Lung (tissue), 11 donors: ENCODE measurements at regions not wholly inside any gene's neighbourhood (a gene's known extent, or its start where the extent isn't known, plus 50 kb on each side); places are given as distances from the start of the nearest gene placed in this dataset.
A peak's percentile ranks its signal among the peaks of the same experiment; 100 is the strongest.

Experiments
- ATAC-seq: fragments of 200-7000 bp; cut with Tn5 transposase; one replicate; pipeline ENCODE4 v1.9.1; 2020; ENCODE audit warnings: moderate number of reproducible peaks; ENCODE audit not compliant: insufficient read depth, low FRiP score
- DNase-seq, 3 donors: peaks; one replicate each; pipeline ENCODE4 v3.0.0-alpha.2; 2013 to 2017
- H3K27ac ChIP-seq, 2 donors: one replicate each; pipeline ENCODE4 v1.5.1; 2013; ENCODE audit warnings: mild to moderate bottlenecking in 2 of 2, moderate library complexity in 2 of 2, control low read depth in 1 of 2, inconsistent platforms in 1 of 2, low read depth in 1 of 2, low read length in 1 of 2
- H3K27me3 ChIP-seq, 3 donors: one replicate each; pipeline ENCODE4 v1.5.1; 2013; ENCODE audit warnings: low read length in 2 of 3; ENCODE audit not compliant: control insufficient read depth in 3 of 3, insufficient read depth in 3 of 3
- H3K36me3 ChIP-seq, 4 donors: one replicate each; pipeline ENCODE4 v1.5.1; 2013; ENCODE audit warnings: low read length in 4 of 4, mild to moderate bottlenecking in 1 of 4, moderate library complexity in 1 of 4; ENCODE audit not compliant: control insufficient read depth in 4 of 4, insufficient read depth in 4 of 4
- H3K4me1 ChIP-seq, 5 donors: one replicate each; pipeline ENCODE4 v1.5.1; 2013; ENCODE audit warnings: low read length in 5 of 5, mild to moderate bottlenecking in 2 of 5, moderate library complexity in 1 of 5; ENCODE audit not compliant: control insufficient read depth in 5 of 5, insufficient read depth in 5 of 5
- H3K4me3 ChIP-seq: one replicate; pipeline ENCODE4 v1.5.1; 2013; ENCODE audit warnings: mild to moderate bottlenecking, control low read depth, moderate library complexity
- H3K9ac ChIP-seq, 2 donors: one replicate each; pipeline ENCODE4 v1.5.1; 2013; ENCODE audit warnings: low read length in 2 of 2, control low read depth in 1 of 2; ENCODE audit not compliant: insufficient read depth in 1 of 2
- H3K9me3 ChIP-seq, 4 donors: one replicate each; pipeline ENCODE4 v1.5.1; 2013; ENCODE audit warnings: low read length in 3 of 4, mild to moderate bottlenecking in 1 of 4, moderate library complexity in 1 of 4; ENCODE audit not compliant: control insufficient read depth in 4 of 4, insufficient read depth in 3 of 4
- WGBS, 2 donors: extraction: QIAGEN DNeasy Blood & Tissue Kit; methylation state at CpG; one replicate each; pipeline ENCODE4 v1.1.7; 2013; 5-methylcytosine and 5-hydroxymethylcytosine counted together
- TF ChIP-seq, protein P1 (sequence below): IDR thresholded peaks from 2 replicates; pipeline ENCODE4 v1.5.1; 2012; ENCODE audit warnings: mild to moderate bottlenecking; ENCODE audit errors: control extremely low read depth, extremely low read depth
- donor health status: control.
- donor health status: control.
- donor health status: Bipolar disorder and iron deficiency.
- donor health status: healthy.
- donor health status: DM: yes; HTN: yes; CAD: no.

DNA sequence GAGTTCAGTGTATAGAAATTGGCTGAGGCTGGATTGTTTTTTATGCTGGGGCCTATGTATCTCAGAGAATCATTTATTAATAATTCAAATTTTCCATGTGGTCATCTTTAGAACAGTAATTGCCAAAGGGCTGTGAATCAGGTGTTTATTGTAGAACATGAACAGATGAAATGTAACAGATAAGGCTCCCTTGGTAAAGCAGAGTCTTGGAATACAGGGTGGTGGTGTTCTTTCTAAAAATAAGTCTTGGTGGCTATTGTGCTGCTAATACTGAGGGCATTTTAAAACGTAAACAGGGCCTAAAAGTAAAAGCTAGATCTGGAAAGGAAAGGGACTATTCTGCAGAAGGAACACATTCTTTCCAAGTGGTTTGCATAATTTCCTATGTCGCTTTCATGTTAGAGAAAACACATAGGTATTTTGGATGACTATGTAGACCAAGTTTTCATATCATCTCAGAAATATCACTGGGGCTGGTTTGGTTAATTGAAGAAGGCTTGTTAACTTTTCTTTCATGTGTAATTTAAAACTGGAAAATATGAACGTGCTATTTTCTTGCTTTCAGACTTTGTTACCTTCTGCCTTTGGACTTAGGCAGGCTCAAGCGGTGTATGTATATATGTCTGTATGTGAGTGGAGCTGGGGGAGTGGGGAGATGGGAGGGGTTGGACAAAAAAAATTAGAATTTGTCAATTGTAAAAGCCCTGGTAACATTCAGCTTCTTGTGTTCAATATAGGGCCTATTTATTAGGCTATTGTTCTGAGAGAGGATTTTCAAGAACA lies 119.9 kb upstream of the ANKRD55 start:
- no peak overlapping the region for H3K9ac ChIP-seq
- DNase-seq (no peak), ATAC-seq (no peak)
- H3K9me3 ChIP-seq = no peaks in the 10 kb centered on the region
- no peaks in the 10 kb centered on the region for H3K36me3 ChIP-seq
- 70 to 76% methylated on average over 4 of the region's 4 CpGs for WGBS, 2 donors
- TF ChIP-seq, protein P1, sequence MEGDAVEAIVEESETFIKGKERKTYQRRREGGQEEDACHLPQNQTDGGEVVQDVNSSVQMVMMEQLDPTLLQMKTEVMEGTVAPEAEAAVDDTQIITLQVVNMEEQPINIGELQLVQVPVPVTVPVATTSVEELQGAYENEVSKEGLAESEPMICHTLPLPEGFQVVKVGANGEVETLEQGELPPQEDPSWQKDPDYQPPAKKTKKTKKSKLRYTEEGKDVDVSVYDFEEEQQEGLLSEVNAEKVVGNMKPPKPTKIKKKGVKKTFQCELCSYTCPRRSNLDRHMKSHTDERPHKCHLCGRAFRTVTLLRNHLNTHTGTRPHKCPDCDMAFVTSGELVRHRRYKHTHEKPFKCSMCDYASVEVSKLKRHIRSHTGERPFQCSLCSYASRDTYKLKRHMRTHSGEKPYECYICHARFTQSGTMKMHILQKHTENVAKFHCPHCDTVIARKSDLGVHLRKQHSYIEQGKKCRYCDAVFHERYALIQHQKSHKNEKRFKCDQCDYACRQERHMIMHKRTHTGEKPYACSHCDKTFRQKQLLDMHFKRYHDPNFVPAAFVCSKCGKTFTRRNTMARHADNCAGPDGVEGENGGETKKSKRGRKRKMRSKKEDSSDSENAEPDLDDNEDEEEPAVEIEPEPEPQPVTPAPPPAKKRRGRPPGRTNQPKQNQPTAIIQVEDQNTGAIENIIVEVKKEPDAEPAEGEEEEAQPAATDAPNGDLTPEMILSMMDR = no peak
- H3K4me3 ChIP-seq = no peak overlapping the region
- no peaks in the 10 kb centered on the region for H3K27me3 ChIP-seq
- H3K4me1 ChIP-seq = peaks cover 0 to 19% (median 8%) of the 10 kb centered on the region in 5 donors
- peak overlapping the region in 1 of 2 donors; percentile 57 for H3K27ac ChIP-seq

DNA sequence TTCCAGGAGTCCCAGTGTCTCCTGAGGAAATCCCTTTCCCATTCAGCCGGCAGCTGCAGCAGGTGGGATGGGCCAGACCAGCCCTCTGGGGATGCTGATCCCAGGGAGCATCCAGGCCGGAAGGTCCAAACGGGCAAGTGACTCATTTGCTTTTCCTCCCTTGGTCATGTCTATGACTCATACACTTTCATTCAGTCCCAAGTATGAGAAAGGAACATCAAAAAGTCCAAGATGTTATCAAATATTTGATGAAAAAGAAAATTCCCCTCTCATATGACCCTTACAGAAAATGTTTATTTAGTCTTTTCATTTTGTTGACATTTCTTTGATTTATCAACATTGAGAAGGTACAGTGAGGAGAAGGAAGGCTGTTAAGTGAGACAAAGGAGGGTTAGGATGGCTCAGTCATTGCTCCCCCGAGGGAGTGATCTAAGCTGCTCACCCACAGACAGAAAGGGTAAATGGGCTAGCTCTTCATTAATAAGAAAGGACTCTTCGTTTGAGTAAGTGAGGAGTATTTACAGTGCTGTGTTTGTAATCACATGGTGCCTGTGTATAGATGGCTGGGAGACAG lies 117.6 kb upstream of the ANKRD55 start:
- TF ChIP-seq, protein P1 = no peak
- no peak for DNase-seq
- H3K27ac ChIP-seq = peak overlapping the region; percentile 20 to 41
- no peak overlapping the region for H3K4me3 ChIP-seq
- peak; percentile 65 for ATAC-seq
- H3K36me3 ChIP-seq = no peaks in the 10 kb centered on the region
- 26 to 72% methylated on average over 5 of the region's 5 CpGs for WGBS, 2 donors
- no peak overlapping the region for H3K9ac ChIP-seq
- no peaks in the 10 kb centered on the region for H3K27me3 ChIP-seq
- H3K4me1 ChIP-seq = peaks cover 0 to 6% (median 0%) of the 10 kb centered on the region in 5 donors
- no peaks in the 10 kb centered on the region for H3K9me3 ChIP-seq

DNA sequence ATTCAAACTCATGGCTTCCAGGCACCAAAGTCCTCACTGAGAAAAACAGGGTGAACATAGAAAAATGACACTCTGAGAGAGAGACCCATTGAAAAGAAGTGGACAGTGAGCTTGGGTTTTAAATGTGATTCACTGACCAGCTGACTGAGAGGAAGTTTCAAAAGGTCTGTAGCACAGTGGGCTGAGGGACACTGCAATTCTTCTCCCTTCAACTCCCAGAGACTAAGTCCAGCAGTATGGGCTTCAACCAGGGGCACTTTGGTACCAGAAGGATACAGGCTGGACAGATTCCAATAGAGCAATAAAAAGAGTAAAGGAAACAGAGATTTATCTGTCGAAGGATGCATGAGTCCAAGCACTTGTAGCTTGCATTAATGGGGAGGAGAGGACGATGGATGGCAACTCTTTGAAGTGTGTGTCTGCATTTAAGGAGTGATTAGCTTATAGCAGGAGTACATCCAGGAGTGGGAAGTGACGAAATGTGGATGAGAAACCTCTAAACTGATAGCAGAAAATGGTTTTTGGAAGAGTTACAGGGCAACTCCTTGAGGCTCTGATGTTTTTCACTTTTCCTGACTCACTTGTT lies 117.0 kb upstream of the ANKRD55 start:
- Histone ChIP-seq H3K9ac (no peak overlapping the region), H3K4me1 (peaks cover 0 to 6% (median 0%) of the 10 kb centered on the region in 5 donors), H3K9me3 (no peaks in the 10 kb centered on the region), H3K27ac (peak overlapping the region in 1 of 2 donors; percentile 36), H3K27me3 (no peaks in the 10 kb centered on the region), H3K36me3 (no peaks in the 10 kb centered on the region), H3K4me3 (no peak overlapping the region)
- ATAC-seq (no peak), DNase-seq (no peak)
- TF ChIP-seq, protein P1 = no peak
- 55 to 72% methylated on average over 3 of the region's 3 CpGs for WGBS, 2 donors
